ENCODE measurements at regions not wholly inside any gene's neighbourhood (a gene's known extent, or its start where the extent isn't known, plus 50 kb on each side); places are given as distances from the start of the nearest gene placed in this dataset.

GRCh38 chr11:80814813-80815212 is 1374.0 kb upstream of the TENM4 start:
- ATAC-seq (ENCODE audit: low read depth): no peak
- peaks cover 1% of the 10 kb centered on the region for H3K9me3 Mint-ChIP-seq

GRCh38 chr11:80810695-80811094 is 1369.9 kb upstream of the TENM4 start:
- DNase-seq (ENCODE audit: low spot score in 2 of 2) (no peak), ATAC-seq (ENCODE audit: low read depth) (no peak)
- H3K4me3 Mint-ChIP-seq: no peak overlapping the region
- H3K36me3 Mint-ChIP-seq: no peaks in the 10 kb centered on the region
- H3K9me3 Mint-ChIP-seq: peaks cover 1% of the 10 kb centered on the region
- no peaks in the 10 kb centered on the region for H3K27me3 Mint-ChIP-seq
- H3K27ac Mint-ChIP-seq: no peak overlapping the region
- peaks cover 3% of the 10 kb centered on the region for H3K4me1 Mint-ChIP-seq

More at GRCh38 chr11:80814813-80815212, 1374.0 kb upstream of the TENM4 start:
- Mint-ChIP-seq H3K27me3 (no peaks in the 10 kb centered on the region), H3K27ac (no peak overlapping the region), H3K4me3 (no peak overlapping the region), H3K4me1 (peaks cover 16% of the 10 kb centered on the region), H3K36me3 (no peaks in the 10 kb centered on the region)
- DNase-seq (ENCODE audit: low spot score in 2 of 2): no peak

GRCh38 chr11:80798174-80798573 is 1357.3 kb upstream of the TENM4 start:
- no peak overlapping the region for H3K4me3 Mint-ChIP-seq
- no peaks in the 10 kb centered on the region for H3K27me3 Mint-ChIP-seq
- DNase-seq (ENCODE audit: low spot score in 2 of 2): no peak
- peaks cover 13% of the 10 kb centered on the region for H3K9me3 Mint-ChIP-seq
- H3K36me3 Mint-ChIP-seq: peaks cover 2% of the 10 kb centered on the region
- no peaks in the 10 kb centered on the region for H3K4me1 Mint-ChIP-seq
- H3K27ac Mint-ChIP-seq: no peak overlapping the region
- no peak for ATAC-seq (ENCODE audit: low read depth)

- Mint-ChIP-seq H3K4me1 (no peaks in the 10 kb centered on the region), H3K9me3 (peaks cover 3% of the 10 kb centered on the region), H3K4me3 (no peak overlapping the region), H3K36me3 (no peaks in the 10 kb centered on the region), H3K27ac (no peak overlapping the region), H3K27me3 (no peaks in the 10 kb centered on the region)
- DNase-seq (ENCODE audit: low spot score in 2 of 2) (no peak), ATAC-seq (ENCODE audit: low read depth) (no peak)
These were observed 1342.7 kb upstream of the TENM4 start for GRCh38 chr11:80783561-80783960.

GRCh38 chr11:80782135-80782885 is 1341.5 kb upstream of the TENM4 start:
- Mint-ChIP-seq H3K4me3 (no peak overlapping the region), H3K36me3 (no peaks in the 10 kb centered on the region), H3K27ac (no peak overlapping the region), H3K4me1 (no peaks in the 10 kb centered on the region), H3K27me3 (no peaks in the 10 kb centered on the region), H3K9me3 (peaks cover 3% of the 10 kb centered on the region)
- DNase-seq (ENCODE audit: low spot score in 2 of 2): no peak
- no peak for ATAC-seq (ENCODE audit: low read depth)

- no peaks in the 10 kb centered on the region for H3K27me3 Mint-ChIP-seq
- ATAC-seq (ENCODE audit: low read depth) (no peak), DNase-seq (ENCODE audit: low spot score in 2 of 2) (no peak)
- no peak overlapping the region for H3K4me3 Mint-ChIP-seq
- H3K4me1 Mint-ChIP-seq: no peaks in the 10 kb centered on the region
- no peak overlapping the region for H3K27ac Mint-ChIP-seq
- H3K9me3 Mint-ChIP-seq: no peaks in the 10 kb centered on the region
- no peaks in the 10 kb centered on the region for H3K36me3 Mint-ChIP-seq
These were observed 1339.2 kb upstream of the TENM4 start for GRCh38 chr11:80779905-80780605.

GRCh38 chr11:80778941-80779340 is 1338.1 kb upstream of the TENM4 start:
- H3K4me3 Mint-ChIP-seq: no peak overlapping the region
- ATAC-seq (ENCODE audit: low read depth) (no peak), DNase-seq (ENCODE audit: low spot score in 2 of 2) (no peak)
- no peak overlapping the region for H3K27ac Mint-ChIP-seq
- no peaks in the 10 kb centered on the region for H3K27me3 Mint-ChIP-seq
- no peaks in the 10 kb centered on the region for H3K4me1 Mint-ChIP-seq
- H3K9me3 Mint-ChIP-seq: no peaks in the 10 kb centered on the region
- H3K36me3 Mint-ChIP-seq: no peaks in the 10 kb centered on the region

- H3K27ac Mint-ChIP-seq: no peak overlapping the region
- no peaks in the 10 kb centered on the region for H3K27me3 Mint-ChIP-seq
- H3K36me3 Mint-ChIP-seq: no peaks in the 10 kb centered on the region
- H3K4me1 Mint-ChIP-seq: no peaks in the 10 kb centered on the region
- DNase-seq (ENCODE audit: low spot score in 2 of 2) (no peak), ATAC-seq (ENCODE audit: low read depth) (no peak)
- H3K9me3 Mint-ChIP-seq: no peaks in the 10 kb centered on the region
- H3K4me3 Mint-ChIP-seq: no peak overlapping the region
These were observed 1337.6 kb upstream of the TENM4 start for GRCh38 chr11:80778432-80778831.

- peaks cover 1% of the 10 kb centered on the region for H3K9me3 Mint-ChIP-seq
- no peaks in the 10 kb centered on the region for H3K4me1 Mint-ChIP-seq
- H3K4me3 Mint-ChIP-seq: no peak overlapping the region
- H3K27me3 Mint-ChIP-seq: no peaks in the 10 kb centered on the region
- ATAC-seq (ENCODE audit: low read depth) (no peak), DNase-seq (ENCODE audit: low spot score in 2 of 2) (no peak)
- no peak overlapping the region for H3K27ac Mint-ChIP-seq
- no peaks in the 10 kb centered on the region for H3K36me3 Mint-ChIP-seq
These were observed 1333.1 kb upstream of the TENM4 start for GRCh38 chr11:80773919-80774318.

- H3K36me3 Mint-ChIP-seq: no peaks in the 10 kb centered on the region
- H3K27me3 Mint-ChIP-seq: no peaks in the 10 kb centered on the region
- H3K4me1 Mint-ChIP-seq: no peaks in the 10 kb centered on the region
- no peak for ATAC-seq (ENCODE audit: low read depth)
- H3K4me3 Mint-ChIP-seq: no peak overlapping the region
- no peak for DNase-seq (ENCODE audit: low spot score in 2 of 2)
- no peak overlapping the region for H3K27ac Mint-ChIP-seq
- peaks cover 1% of the 10 kb centered on the region for H3K9me3 Mint-ChIP-seq
These were observed 1330.2 kb upstream of the TENM4 start for GRCh38 chr11:80771017-80771416.

- H3K9me3 Mint-ChIP-seq: peaks cover 3% of the 10 kb centered on the region
- DNase-seq (ENCODE audit: low spot score in 2 of 2) (no peak), ATAC-seq (ENCODE audit: low read depth) (no peak)
- H3K36me3 Mint-ChIP-seq: no peaks in the 10 kb centered on the region
- no peaks in the 10 kb centered on the region for H3K27me3 Mint-ChIP-seq
- H3K27ac Mint-ChIP-seq: no peak overlapping the region
- no peak overlapping the region for H3K4me3 Mint-ChIP-seq
- H3K4me1 Mint-ChIP-seq: no peaks in the 10 kb centered on the region
These were observed 1318.0 kb upstream of the TENM4 start for GRCh38 chr11:80758787-80759186.

GRCh38 chr11:80748207-80748925 is 1307.5 kb upstream of the TENM4 start:
- H3K4me3 Mint-ChIP-seq: no peak overlapping the region
- DNase-seq (ENCODE audit: low spot score in 2 of 2): no peak
- peaks cover 2% of the 10 kb centered on the region for H3K27me3 Mint-ChIP-seq
- ATAC-seq (ENCODE audit: low read depth): no peak
- H3K9me3 Mint-ChIP-seq: peaks cover 6% of the 10 kb centered on the region
- H3K27ac Mint-ChIP-seq: no peak overlapping the region
- no peaks in the 10 kb centered on the region for H3K36me3 Mint-ChIP-seq
- no peaks in the 10 kb centered on the region for H3K4me1 Mint-ChIP-seq

GRCh38 chr11:80746300-80746699 is 1305.5 kb upstream of the TENM4 start:
- ATAC-seq (ENCODE audit: low read depth) (no peak), DNase-seq (ENCODE audit: low spot score in 2 of 2) (no peak)
- Mint-ChIP-seq H3K36me3 (no peaks in the 10 kb centered on the region), H3K27me3 (peaks cover 2% of the 10 kb centered on the region), H3K4me3 (no peak overlapping the region), H3K4me1 (no peaks in the 10 kb centered on the region), H3K9me3 (peaks cover 6% of the 10 kb centered on the region), H3K27ac (no peak overlapping the region)

GRCh38 chr11:80745416-80745815 is 1304.6 kb upstream of the TENM4 start:
- H3K9me3 Mint-ChIP-seq: peaks cover 6% of the 10 kb centered on the region
- H3K4me3 Mint-ChIP-seq: no peak overlapping the region

More at GRCh38 chr11:80745416-80745815, 1304.6 kb upstream of the TENM4 start:
- Mint-ChIP-seq H3K27me3 (peaks cover 2% of the 10 kb centered on the region), H3K27ac (no peak overlapping the region), H3K36me3 (no peaks in the 10 kb centered on the region), H3K4me1 (no peaks in the 10 kb centered on the region)
- ATAC-seq (ENCODE audit: low read depth): no peak
- DNase-seq (ENCODE audit: low spot score in 2 of 2): no peak
